ENCODE measurements at regions not wholly inside any gene's neighbourhood (a gene's known extent, or its start where the extent isn't known, plus 50 kb on each side); places are given as distances from the start of the nearest gene placed in this dataset.

GRCh38 chr12:112705037-112705632 lies 86.4 kb upstream of the RPH3A start:
- TF ChIP-seq, protein P1, sequence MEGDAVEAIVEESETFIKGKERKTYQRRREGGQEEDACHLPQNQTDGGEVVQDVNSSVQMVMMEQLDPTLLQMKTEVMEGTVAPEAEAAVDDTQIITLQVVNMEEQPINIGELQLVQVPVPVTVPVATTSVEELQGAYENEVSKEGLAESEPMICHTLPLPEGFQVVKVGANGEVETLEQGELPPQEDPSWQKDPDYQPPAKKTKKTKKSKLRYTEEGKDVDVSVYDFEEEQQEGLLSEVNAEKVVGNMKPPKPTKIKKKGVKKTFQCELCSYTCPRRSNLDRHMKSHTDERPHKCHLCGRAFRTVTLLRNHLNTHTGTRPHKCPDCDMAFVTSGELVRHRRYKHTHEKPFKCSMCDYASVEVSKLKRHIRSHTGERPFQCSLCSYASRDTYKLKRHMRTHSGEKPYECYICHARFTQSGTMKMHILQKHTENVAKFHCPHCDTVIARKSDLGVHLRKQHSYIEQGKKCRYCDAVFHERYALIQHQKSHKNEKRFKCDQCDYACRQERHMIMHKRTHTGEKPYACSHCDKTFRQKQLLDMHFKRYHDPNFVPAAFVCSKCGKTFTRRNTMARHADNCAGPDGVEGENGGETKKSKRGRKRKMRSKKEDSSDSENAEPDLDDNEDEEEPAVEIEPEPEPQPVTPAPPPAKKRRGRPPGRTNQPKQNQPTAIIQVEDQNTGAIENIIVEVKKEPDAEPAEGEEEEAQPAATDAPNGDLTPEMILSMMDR (conservative IDR thresholded peaks at IDR 0.05 in 1 of 2, IDR thresholded peaks at IDR 0.05 in 1 of 2; ENCODE audit: extremely low read depth in 1 of 2, insufficient read depth in 1 of 2, low read depth in 1 of 2, low read length in 2 of 2), result no peak
- TF ChIP-seq EZH2 (IDR thresholded peaks at IDR 0.05; ENCODE audit: borderline replicate concordance, low read length), result no peak
